H1 (cell line): ENCODE measurements at regions not wholly inside any gene's neighbourhood (a gene's known extent, or its start where the extent isn't known, plus 50 kb on each side); places are given as distances from the start of the nearest gene placed in this dataset.

Source experiments
- CHD2 ChIP-seq: IDR thresholded peaks from 2 replicates; pipeline ENCODE4 v1.6.1; 2012; ENCODE audit warnings: low read length, improper control_type of control experiment
- CTBP2 ChIP-seq: IDR thresholded peaks from 2 replicates; pipeline ENCODE4 v1.7.0; 2011; ENCODE audit warnings: borderline replicate concordance, mild to moderate bottlenecking, moderate library complexity, mixed read lengths, low read length; ENCODE audit not compliant: insufficient read depth, insufficient read length
- CTCF ChIP-seq, 3 experiments: IDR thresholded peaks; 1 replicate in 2 of 3; 2 replicates in 1 of 3; pipeline versions ENCODE4 v1.5.1 to v1.6.1; 2011; ENCODE audit warnings: low read length in 3 of 3, mild to moderate bottlenecking in 3 of 3, inconsistent platforms in 2 of 3, low read depth in 1 of 3, moderate library complexity in 1 of 3; ENCODE audit not compliant: insufficient read depth in 1 of 3; ENCODE audit errors: control extremely low read depth in 1 of 3
- EP300 ChIP-seq, 2 experiments: IDR thresholded peaks; 1 replicate in 1 of 2; 2 replicates in 1 of 2; pipeline ENCODE4 v1.6.1; 2011 to 2012; ENCODE audit warnings: low read depth in 2 of 2, low read length in 2 of 2, mild to moderate bottlenecking in 2 of 2, borderline replicate concordance in 1 of 2, inconsistent platforms in 1 of 2, moderate library complexity in 1 of 2
- EZH2 ChIP-seq: fragments of 200-600 bp; sonication (generic); IDR thresholded peaks from 2 replicates; pipeline ENCODE4 v1.7.1; 2012; ENCODE audit warnings: low read depth, mild to moderate bottlenecking, moderate library complexity, low read length, inconsistent platforms; ENCODE audit not compliant: severe bottlenecking
- GTF2F1 ChIP-seq: IDR thresholded peaks from 2 replicates; pipeline ENCODE4 v1.6.1; 2012; ENCODE audit warnings: low read depth, low read length, improper control_type of control experiment, borderline replicate concordance
- JUN ChIP-seq: IDR thresholded peaks from 2 replicates; pipeline ENCODE4 v1.6.1; 2011; ENCODE audit warnings: low read depth, mild to moderate bottlenecking, improper control_type of control experiment, low read length
- POLR2AphosphoS5 ChIP-seq: IDR thresholded peaks from 2 replicates; pipeline ENCODE4 v1.6.1; 2011; ENCODE audit warnings: low read depth, low read length
- RFX5 ChIP-seq: IDR thresholded peaks from 2 replicates; pipeline ENCODE4 v1.6.1; 2011; ENCODE audit warnings: low read depth, low read length, improper control_type of control experiment, borderline replicate concordance
- SIN3A ChIP-seq, 2 experiments: IDR thresholded peaks in 1 of 2; conservative IDR thresholded peaks in 1 of 2; 2 replicates each; pipeline ENCODE4 v1.6.1; 2011 to 2012; ENCODE audit warnings: low read length in 2 of 2, improper control_type of control experiment in 1 of 2, low read depth in 1 of 2, mild to moderate bottlenecking in 1 of 2
- SP1 ChIP-seq: IDR thresholded peaks from 2 replicates; pipeline ENCODE4 v1.6.1; 2011; ENCODE audit warnings: low read depth, low read length
- SP2 ChIP-seq: IDR thresholded peaks from 2 replicates; pipeline ENCODE4 v1.6.1; 2012; ENCODE audit warnings: mild to moderate bottlenecking, low read length, inconsistent platforms
- TEAD4 ChIP-seq: IDR thresholded peaks from 2 replicates; pipeline ENCODE4 v1.6.1; 2012; ENCODE audit warnings: low read depth, low read length, inconsistent platforms, mixed read lengths

- TF ChIP-seq POLR2AphosphoS5 (no peak), GTF2F1 (no peak), CTCF (IDR thresholded peaks at IDR 0.05; ENCODE audit: control extremely low read depth in 1 of 3, insufficient read depth in 1 of 3, low read depth in 1 of 3, low read length in 3 of 3) (no peak), SIN3A (conservative IDR thresholded peaks at IDR 0.05 in 1 of 2, IDR thresholded peaks at IDR 0.05 in 1 of 2; ENCODE audit: low read depth in 1 of 2, low read length in 2 of 2) (no peak), SP1 (no peak), CTBP2 (no peak), RFX5 (no peak), TEAD4 (no peak), CHD2 (no peak), EP300 (IDR thresholded peaks at IDR 0.05; ENCODE audit: borderline replicate concordance in 1 of 2, low read depth in 2 of 2, low read length in 2 of 2) (no peak), SP2 (no peak), EZH2 (no peak), JUN (no peak)
These were observed 639.3 kb downstream of the BRINP1 start for GRCh38 chr9:118729981-118730380.
